NCI-H128 (cell line): ENCODE measurements at regions not wholly inside any gene's neighbourhood (a gene's known extent, or its start where the extent isn't known, plus 50 kb on each side); places are given as distances from the start of the nearest gene placed in this dataset.
A peak's percentile ranks its signal among the peaks of the same experiment; 100 is the strongest.

Experiments
- DNase-seq: peaks from one replicate; lab custom pipeline; 2025; ENCODE audit not compliant: unreplicated experiment; lab: John Stamatoyannopoulos, UW

DNA sequence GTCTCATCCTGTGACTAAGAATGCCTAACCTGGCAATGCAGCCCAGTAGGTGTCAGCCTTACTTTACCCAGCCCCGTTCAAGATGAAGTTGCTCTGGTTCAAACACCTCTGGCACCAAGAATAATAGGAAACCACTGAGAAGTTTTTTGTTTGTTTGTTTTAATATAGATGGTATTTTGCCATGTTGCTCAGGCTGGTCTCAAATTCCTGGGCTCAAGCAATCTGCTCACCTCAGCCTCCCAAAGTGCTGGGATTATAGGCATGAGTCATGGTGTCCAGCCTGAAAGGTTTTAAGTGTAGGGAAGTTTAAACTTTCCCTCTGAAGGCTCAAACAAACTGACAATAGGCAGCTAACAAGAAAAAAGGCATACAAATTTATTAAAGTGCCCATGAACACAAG lies 51.2 kb upstream of the ABCC4 start:
- DNase-seq, result no peak

DNA sequence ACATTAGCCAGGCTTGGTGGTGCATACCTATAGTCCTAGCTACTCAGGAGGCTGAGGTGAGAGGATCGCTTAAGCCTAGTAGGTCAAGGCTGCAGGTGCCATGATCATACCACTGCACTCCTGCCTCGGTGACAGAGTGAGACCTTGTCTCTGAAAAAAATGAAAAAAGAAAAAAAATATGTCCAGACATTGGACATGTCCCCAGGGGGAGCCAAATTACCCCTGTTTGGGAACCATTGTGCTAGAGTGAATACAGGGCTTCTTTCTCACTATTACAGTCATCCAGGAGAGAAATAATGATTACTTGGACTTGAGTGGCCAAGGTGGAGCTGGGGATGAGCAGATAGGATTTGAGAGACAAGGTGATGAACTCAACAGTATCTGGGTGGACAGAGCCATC lies 52.9 kb upstream of the ABCC4 start:
- DNase-seq, result no peak

DNA sequence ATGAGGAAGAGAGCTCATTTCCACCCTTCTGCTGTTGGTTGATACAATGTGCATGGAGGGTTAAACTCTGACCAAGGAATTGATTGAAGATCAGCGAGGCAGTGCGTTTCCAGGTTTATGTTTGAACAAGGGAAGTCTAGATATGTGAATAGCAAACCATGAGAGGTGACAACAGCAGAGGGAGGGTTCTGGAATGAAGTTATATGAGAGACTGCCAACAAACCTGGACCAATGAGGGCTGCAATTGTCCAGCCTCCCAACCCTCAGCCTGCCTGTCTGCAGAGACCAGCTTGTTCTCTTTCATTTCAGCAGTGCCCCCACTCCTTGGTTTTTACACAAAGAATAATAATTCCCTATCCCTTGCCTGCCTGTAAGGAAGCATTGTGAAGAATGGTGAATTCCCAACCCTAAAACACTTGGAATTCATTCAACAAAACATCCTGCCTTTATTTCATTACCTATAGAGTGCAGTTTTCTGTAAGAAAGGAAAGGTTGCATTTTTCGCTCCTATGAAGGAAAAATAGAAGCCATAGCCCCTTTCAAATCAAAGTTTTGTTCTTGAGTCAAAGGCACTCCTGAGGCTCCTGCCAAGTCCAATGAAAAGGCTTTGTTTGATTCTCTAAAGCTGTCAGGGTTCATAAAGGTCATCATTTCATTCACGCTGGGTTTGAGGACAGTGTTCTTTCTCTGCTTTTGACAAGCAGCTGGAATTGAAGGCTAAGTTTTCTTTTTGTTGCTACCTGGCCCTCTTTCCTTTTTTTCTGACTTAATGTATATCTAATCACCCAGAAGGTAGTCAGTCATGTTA lies 53.6 kb upstream of the ABCC4 start:
- no peak for DNase-seq

DNA sequence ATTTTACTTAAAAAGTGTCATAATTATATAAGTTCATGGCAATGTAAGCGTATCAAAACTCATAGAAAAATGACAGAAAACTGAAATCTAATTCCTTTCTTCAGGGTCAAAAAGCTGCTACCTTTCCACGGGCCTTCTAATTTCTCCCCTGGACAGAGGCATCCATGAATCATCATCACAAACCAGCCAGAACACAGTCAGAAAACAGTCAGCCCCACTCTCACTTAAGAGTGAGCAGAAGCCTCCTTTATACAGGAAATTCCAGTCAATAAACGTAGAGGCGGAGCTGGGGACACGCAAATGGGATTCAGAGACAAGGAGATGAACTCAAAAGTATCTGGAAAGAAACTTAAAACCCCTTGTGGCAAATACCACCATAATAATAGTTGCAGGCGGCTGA lies 54.2 kb upstream of the ABCC4 start:
- no peak for DNase-seq

DNA sequence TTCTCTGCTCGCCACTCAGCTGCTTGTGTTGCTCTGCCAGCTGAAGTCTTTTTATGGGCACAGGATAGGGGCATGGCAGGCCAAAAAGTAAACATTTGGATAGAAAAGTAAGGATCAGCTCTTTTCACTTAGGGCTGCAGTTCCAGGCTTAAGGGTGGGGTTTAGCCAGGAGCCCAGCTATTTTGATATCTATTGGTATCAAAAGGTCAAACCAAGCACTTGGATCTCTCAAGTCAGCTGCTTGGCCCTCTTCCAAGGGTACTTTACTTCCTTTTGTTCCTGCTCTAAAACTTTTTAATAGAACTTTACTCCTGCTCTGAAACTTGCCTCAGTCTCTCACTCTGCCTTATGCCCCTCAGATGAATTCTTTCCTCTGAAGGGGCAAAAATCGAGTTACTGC lies 55.7 kb upstream of the ABCC4 start:
- DNase-seq, result no peak

DNA sequence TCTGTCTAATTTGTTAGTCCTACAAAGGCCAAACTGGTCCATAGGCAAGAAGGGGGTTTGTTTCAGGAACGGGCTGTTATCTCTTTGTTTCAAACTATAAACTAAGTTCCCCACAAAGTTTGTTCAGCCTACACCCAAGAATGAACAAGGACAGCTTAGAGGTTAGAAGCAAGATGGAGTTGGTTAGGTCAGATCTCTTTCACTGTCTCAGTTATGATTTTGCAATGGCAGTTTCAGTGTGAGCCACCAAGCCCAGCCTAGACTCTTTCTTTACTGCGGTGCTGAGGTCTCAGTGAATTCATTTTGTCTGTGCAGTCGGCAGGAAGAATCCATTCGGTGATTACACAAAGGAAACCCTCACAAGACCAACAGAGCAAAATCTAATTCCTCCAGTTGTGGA lies 56.6 kb upstream of the ABCC4 start:
- no peak for DNase-seq

DNA sequence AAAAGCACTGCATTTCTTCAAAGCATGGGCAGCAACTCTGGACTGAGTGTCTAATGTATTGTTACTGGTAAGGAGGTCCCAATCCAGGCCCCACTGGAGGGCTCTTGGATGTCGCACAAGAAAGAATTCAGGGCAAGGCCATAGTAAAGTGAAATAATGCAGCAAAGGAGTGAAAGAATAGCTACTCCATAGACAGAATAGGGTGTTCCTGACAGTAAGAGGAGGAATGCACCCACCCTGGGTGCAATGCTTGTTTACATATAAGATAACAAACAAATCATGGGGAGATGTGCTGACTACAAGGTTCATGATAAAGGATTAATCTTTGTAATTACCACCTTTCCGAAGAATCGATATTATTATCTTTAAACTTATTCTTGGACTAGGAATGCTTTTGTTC lies 58.8 kb upstream of the ABCC4 start:
- no peak for DNase-seq

DNA sequence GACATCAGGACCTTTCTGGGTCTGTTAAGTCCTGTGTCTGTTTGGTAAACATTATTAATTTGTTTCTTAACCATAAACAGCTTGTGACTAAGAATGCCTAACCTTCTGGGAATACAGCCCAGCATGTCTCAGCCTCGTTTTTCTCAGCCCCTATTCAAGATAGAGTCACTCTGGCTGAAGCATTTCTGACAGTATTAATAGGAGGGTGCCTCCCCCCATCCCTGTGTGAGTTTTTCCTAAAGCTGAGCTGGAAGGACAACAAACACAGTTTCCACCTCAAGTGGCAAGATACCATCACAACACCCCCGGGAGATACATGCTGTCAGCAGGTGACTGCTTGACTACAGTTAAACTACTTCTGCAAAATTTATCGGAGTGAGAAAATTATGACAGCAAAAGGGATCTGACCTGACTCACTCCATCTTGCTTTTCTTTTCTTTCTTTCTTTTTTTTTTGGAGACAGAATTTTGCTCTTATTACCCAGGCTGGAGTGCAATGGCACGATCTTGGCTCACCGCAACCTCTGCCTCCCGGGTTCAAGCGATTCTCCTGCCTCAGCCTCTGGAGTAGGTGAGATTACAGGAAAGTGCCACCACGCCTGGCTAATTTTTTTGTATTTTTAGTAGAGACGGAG lies 59.3 kb upstream of the ABCC4 start:
- no peak for DNase-seq

DNA sequence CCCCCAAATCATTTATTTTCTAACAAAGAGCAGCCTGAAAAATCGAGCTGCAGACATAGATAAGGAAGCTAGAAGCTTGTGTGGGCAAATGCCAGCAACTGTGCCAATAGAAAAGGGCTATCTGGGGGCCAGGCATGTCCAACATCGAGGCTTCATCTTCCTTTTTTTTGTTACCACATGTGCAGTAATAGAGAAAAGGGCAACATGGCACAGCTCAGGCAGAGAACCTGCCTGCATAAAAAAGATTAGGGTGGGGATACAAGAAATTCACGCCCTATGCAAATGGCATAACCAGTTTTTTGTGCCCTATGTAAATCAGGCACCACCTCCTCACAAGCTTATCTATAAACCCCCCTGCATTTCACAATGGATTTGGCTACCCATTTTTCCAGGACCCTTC lies 60.4 kb upstream of the ABCC4 start:
- DNase-seq, result no peak

DNA sequence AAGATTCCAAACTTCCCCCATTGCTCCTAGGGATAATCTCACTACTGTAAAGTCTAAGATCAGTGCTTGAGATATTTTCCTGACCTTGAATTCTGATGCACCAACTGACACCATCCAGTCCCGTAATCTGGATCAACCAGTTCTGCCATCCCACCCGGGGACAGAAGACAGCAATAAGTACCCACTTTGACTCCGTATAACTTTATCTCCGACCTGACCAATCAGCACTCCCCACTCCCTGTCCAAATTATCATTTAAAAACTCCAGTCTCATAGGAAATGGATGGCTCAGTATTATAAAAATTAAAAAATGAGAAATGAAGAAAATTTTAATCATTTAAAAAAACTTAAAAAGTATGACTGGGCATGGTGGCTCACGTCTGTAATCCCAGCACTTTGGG lies 61.4 kb upstream of the ABCC4 start:
- no peak for DNase-seq

DNA sequence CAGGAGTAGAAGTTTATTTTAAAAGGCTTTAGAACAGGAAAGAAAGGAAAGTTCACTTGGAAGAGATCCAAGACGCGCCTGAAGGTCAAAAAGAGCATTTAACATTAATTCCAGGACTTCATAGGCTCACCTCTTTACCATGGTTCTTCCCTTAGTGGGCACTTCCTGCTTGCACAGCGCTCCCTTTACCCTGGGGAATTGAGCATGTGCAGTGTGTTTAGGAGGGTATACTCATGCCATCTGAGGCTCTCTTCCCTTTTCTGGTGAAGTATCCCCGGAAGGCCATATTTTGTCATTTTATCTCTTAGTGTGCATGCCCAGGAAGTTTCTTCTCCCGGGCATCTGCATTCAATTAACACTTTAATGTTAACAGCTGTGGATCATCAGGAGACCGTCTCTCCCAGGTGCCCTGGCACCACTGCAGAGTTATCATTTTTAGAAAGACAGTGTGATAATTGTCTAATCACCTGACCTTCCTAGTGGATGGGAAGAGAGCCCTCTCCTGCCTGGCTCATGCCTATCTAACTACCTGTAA lies 66.1 kb upstream of the ABCC4 start:
- no peak for DNase-seq

DNA sequence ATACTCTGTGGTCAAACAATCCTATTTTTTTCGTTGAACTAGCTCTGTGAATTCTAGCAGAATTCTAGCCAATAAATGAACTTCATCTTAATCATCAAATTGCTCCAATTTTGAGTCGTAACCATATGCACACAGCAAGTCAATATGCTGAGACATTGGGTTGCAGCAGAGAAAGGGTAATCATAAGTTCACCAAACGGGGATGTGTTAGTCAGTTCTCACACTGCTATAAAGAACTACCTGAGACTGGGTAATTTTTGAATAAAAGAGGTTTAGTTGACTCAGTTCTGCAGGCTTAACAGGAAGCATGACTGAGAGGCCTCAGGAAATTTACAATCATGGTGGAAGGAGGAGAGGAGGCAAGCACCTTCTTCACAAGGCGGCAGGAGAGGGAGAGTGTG lies 67.7 kb upstream of the ABCC4 start:
- no peak for DNase-seq

DNA sequence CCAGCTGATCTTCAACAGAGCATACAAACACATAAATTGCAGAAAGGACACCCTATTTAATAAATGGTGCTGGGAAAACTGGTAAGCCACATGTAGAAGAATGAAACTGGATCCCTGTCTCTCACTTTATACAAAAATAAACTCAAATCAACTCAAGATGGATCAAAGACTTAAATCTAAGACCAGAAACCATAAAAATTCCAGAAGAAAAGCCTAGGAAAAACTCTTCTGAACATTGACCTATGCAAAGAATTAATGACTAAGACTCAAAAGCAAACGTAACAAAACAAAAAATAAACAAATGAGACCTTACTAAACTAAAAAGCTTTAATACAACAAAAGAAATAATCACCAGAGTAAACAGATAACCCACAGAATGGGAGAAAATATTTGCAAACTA lies 74.5 kb upstream of the ABCC4 start:
- DNase-seq, result no peak

DNA sequence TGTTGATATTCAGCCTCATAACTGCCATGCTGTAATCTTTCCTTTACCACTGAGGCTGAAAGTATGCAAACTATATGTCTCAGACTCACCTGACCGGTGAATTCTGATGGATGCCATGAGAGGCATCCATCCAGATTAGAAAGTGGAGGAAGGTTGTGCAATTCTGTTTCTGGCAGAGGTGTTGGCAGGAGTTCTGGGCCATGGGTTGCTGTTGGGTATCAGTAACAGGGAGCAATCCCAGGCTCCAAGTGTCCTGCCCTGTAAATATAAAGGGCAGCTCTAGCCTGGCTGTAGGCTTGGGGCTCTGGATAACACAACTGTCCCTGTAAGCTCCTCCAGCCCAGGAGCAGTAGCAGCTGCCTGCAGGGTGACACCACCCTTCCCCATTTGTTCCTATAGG lies 77.4 kb upstream of the ABCC4 start:
- DNase-seq, result no peak

DNA sequence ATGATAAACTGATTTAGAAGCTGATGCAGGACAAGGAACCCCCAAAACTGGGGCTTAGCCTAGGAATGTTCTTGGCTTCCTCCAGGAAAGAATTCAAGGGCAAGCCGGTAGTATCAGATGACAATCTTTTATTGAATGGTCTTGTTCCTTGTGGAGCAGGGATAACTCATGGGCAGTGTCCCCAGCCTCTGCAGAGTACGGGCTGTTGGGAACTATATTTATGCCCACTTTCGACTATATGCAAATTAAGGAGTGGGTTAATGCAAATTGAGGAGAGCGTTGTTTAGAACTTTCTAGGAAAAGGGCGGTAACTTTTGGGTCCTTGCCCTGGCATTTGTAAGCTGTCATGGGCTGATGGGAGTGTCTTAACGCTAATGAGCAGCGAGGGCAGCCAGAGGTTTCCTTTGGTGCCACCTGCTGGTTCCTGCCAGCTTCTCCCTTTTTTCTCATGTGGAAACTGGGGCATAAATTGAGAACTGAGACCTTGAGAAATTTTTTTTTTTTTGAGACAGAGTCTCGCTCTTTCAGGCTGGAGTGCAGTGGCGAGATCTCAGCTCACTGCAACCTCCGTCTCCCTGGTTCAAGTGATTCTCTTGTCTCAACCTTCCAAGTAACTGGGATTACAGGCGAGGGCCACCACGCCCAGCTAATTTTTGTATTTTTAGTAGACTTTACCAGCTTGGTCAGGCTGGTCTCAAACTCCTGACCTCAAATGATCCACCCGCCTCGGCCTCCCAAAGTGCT lies 79.4 kb upstream of the ABCC4 start:
- DNase-seq, result peak; percentile 26

DNA sequence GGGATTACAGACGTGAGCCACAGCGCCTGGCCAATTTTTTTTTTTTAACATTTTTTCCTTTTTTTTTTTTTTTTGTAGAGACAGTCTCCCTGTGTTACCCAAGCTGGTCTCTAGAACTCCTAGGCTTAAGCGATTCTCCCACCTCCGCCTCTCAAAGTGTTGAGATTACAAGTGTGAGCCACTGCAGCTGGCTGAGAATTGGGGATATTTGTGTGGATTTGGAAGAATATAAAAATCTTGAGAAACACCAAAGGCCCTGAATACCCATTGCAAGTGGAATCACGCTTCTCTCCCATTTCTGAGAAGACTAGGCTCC lies 79.9 kb upstream of the ABCC4 start:
- no peak for DNase-seq

DNA sequence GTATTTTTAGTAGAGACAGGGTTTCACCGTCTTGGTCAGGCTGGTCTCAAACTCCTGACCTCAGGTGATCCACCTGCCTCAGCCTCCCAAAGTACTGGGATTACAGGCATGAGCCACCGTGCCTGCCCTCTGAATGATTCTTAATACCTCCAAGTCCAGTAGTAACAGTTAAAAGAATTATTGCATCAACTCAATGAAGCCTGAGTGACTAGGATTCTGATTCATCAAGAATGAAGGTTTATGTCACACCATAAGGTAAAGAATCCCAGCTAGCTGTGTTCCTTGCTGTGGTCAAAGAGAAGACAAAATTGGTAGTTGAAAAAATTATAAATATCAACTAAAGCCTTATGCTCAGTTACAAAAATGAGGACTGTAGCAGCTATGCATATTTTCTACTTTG lies 81.2 kb upstream of the ABCC4 start:
- DNase-seq, result no peak

DNA sequence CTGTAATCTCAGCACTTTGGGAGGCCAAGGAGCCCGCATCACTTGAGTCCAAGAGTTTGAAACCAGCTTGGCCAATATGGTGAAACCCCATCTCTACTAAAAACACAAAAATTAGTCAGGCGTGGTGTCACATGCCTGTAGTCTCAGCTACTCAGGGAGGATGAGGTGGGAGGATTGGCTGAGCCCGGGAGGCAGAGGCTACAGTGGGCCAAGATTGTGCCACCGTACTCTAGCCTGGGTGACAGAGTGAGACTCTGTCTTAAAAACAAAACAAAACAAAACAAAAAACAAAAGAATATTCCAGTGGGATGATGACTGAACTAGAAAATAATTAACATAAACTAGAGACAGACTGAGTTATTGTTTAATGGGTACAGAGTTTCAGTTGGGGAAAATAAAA lies 81.7 kb upstream of the ABCC4 start:
- DNase-seq, result no peak

DNA sequence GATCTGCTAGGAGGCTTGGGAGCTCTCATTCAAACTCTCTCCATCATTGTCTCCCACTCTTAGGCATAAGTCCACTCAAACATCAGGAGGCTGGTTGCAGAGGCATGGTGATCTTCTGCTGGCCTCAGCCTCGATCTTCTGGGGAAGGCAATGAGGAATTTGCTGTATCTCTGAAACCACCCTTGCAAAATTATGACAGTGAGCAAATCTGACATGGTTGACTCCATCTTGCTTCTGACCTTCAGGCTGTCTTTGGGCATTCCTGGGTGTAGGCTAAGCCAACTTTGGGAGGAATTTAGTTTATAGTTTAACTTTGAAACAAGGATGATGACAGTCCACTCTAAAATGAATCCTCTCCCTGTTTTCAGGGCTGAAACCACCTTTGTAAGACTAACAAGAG lies 84.1 kb upstream of the ABCC4 start:
- no peak for DNase-seq

DNA sequence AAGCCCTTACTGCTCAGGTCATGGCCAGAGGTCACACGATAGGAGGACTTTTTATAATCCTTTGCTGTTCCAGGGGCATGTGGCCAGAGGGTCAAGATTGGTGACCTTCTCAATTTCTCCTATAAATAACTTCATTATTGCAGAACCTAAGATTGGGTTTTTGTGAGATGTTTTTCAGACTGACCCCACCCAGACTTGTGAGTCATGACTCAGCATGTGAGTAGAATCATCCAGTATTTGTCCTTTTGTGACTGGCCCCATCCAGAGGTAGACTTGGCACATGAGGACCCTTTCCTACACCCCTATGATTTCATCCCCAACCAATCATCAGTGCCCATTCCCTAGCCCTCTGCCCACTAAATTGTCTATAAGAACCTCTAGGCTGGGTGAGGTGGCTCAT lies 84.5 kb upstream of the ABCC4 start:
- DNase-seq, result no peak

DNA sequence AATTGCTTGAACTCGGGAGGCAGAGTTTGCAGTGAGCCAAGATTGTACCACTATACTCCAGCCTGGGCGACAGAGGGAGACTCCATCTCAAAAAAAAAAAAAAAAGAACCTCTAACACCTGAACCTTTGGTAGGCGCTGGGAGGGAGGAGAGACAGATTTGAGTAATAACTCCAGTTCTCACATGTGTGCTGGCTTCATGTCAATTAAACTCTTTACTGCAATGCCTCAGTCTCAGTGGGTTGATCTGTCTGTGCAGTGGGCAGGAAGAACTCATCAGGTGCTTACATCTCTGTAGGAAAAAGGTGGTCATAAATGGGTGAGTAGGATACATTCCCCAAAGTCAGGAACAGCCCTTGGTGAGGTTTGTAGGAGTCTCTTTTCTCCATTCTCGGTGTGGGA lies 85.1 kb upstream of the ABCC4 start:
- no peak for DNase-seq

DNA sequence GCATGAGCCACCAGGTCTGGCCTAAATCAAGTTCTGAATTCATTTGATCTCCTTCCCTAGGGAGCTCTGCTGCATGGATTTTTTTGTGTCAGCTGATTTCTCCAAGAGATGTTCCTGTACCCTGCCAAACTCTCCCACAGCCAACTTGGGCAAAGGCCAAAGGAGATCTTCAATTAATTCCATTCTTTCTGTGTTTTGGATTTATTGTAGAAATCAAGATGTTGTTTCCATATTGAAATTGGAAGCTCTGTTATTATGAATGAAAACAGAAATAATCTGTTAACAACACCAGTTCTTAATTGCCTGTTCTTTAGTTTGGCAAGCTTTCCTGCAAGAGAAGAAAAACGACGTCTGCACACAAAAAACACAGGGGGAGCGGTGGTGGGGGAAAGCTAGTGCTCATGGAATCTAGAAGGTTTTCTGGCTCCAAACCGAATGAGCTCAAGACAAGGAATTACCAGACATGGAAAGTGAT lies 86.5 kb upstream of the ABCC4 start:
- no peak for DNase-seq
